ENCODE measurements at regions not wholly inside any gene's neighbourhood (a gene's known extent, or its start where the extent isn't known, plus 50 kb on each side); places are given as distances from the start of the nearest gene placed in this dataset.

- H3K36me3 ChIP-seq (ENCODE audit: control insufficient read depth, insufficient read depth, low read length), result no peaks in the 10 kb centered on the region
- H3K9me3 ChIP-seq (ENCODE audit: control insufficient read depth, low read depth, low read length), result no peaks in the 10 kb centered on the region
- DNase-seq, result no peak
Observed at GRCh38 chr14:28488684-28489083, 277.9 kb upstream of the FOXG1 start.

GRCh38 chr14:28493516-28493915 is 273.1 kb upstream of the FOXG1 start:
- Histone ChIP-seq H3K36me3 (ENCODE audit: control insufficient read depth, insufficient read depth, low read length) (no peaks in the 10 kb centered on the region), H3K9me3 (ENCODE audit: control insufficient read depth, low read depth, low read length) (no peaks in the 10 kb centered on the region), H3K27me3 (ENCODE audit: control insufficient read depth, insufficient read depth, low read length) (no peaks in the 10 kb centered on the region), H3K27ac (ENCODE audit: low read length) (no peak overlapping the region), H3K4me1 (ENCODE audit: control insufficient read depth, insufficient read depth, low read length) (no peaks in the 10 kb centered on the region), H3K4me3 (ENCODE audit: low read length) (no peak overlapping the region)
- no peak for DNase-seq
- WGBS (ENCODE audit: insufficient coverage, low lambda C conversion rate), result 72% methylated on average over 3 of the region's 3 CpGs

More at GRCh38 chr14:28488684-28489083, 277.9 kb upstream of the FOXG1 start:
- Histone ChIP-seq H3K27ac (ENCODE audit: low read length) (no peak overlapping the region), H3K4me3 (ENCODE audit: low read length) (no peak overlapping the region), H3K27me3 (ENCODE audit: control insufficient read depth, insufficient read depth, low read length) (no peaks in the 10 kb centered on the region), H3K4me1 (ENCODE audit: control insufficient read depth, insufficient read depth, low read length) (no peaks in the 10 kb centered on the region)

- H3K4me3 ChIP-seq (ENCODE audit: low read length), result no peak overlapping the region
Observed at GRCh38 chr14:28494196-28494595, 272.4 kb upstream of the FOXG1 start.

GRCh38 chr14:28496364-28496763 is 270.2 kb upstream of the FOXG1 start:
- DNase-seq, result no peak
- H3K27me3 ChIP-seq (ENCODE audit: control insufficient read depth, insufficient read depth, low read length), result no peaks in the 10 kb centered on the region
- H3K27ac ChIP-seq (ENCODE audit: low read length), result no peak overlapping the region
- no peaks in the 10 kb centered on the region for H3K4me1 ChIP-seq (ENCODE audit: control insufficient read depth, insufficient read depth, low read length)
- no peaks in the 10 kb centered on the region for H3K36me3 ChIP-seq (ENCODE audit: control insufficient read depth, insufficient read depth, low read length)
- no peak overlapping the region for H3K4me3 ChIP-seq (ENCODE audit: low read length)
- H3K9me3 ChIP-seq (ENCODE audit: control insufficient read depth, low read depth, low read length), result no peaks in the 10 kb centered on the region
- WGBS (ENCODE audit: insufficient coverage, low lambda C conversion rate), result no CpG with 5 or more reads among the region's 2 CpGs

More at GRCh38 chr14:28494196-28494595, 272.4 kb upstream of the FOXG1 start:
- Histone ChIP-seq H3K4me1 (ENCODE audit: control insufficient read depth, insufficient read depth, low read length) (no peaks in the 10 kb centered on the region), H3K27ac (ENCODE audit: low read length) (no peak overlapping the region), H3K27me3 (ENCODE audit: control insufficient read depth, insufficient read depth, low read length) (no peaks in the 10 kb centered on the region), H3K36me3 (ENCODE audit: control insufficient read depth, insufficient read depth, low read length) (no peaks in the 10 kb centered on the region), H3K9me3 (ENCODE audit: control insufficient read depth, low read depth, low read length) (no peaks in the 10 kb centered on the region)
- no peak for DNase-seq
- WGBS (ENCODE audit: insufficient coverage, low lambda C conversion rate), result no CpG with 5 or more reads among the region's 2 CpGs

- H3K27ac ChIP-seq (ENCODE audit: low read length), result no peak overlapping the region
- H3K4me3 ChIP-seq (ENCODE audit: low read length), result no peak overlapping the region
- no peaks in the 10 kb centered on the region for H3K4me1 ChIP-seq (ENCODE audit: control insufficient read depth, insufficient read depth, low read length)
- 90% methylated on average over 3 of the region's 3 CpGs for WGBS (ENCODE audit: insufficient coverage, low lambda C conversion rate)
- H3K36me3 ChIP-seq (ENCODE audit: control insufficient read depth, insufficient read depth, low read length), result no peaks in the 10 kb centered on the region
- no peaks in the 10 kb centered on the region for H3K27me3 ChIP-seq (ENCODE audit: control insufficient read depth, insufficient read depth, low read length)
- DNase-seq, result no peak
- no peaks in the 10 kb centered on the region for H3K9me3 ChIP-seq (ENCODE audit: control insufficient read depth, low read depth, low read length)
Observed at GRCh38 chr14:28502517-28502916, 264.1 kb upstream of the FOXG1 start.

- no peaks in the 10 kb centered on the region for H3K4me1 ChIP-seq (ENCODE audit: control insufficient read depth, insufficient read depth, low read length)
- H3K27ac ChIP-seq (ENCODE audit: low read length), result no peak overlapping the region
- no peaks in the 10 kb centered on the region for H3K36me3 ChIP-seq (ENCODE audit: control insufficient read depth, insufficient read depth, low read length)
- H3K4me3 ChIP-seq (ENCODE audit: low read length), result no peak overlapping the region
- no peak for DNase-seq
- no peaks in the 10 kb centered on the region for H3K27me3 ChIP-seq (ENCODE audit: control insufficient read depth, insufficient read depth, low read length)
- H3K9me3 ChIP-seq (ENCODE audit: control insufficient read depth, low read depth, low read length), result no peaks in the 10 kb centered on the region
- no CpG with 5 or more reads among the region's 3 CpGs for WGBS (ENCODE audit: insufficient coverage, low lambda C conversion rate)
Observed at GRCh38 chr14:28515571-28515970, 251.0 kb upstream of the FOXG1 start.

- H3K4me3 ChIP-seq (ENCODE audit: low read length), result no peak overlapping the region
- H3K9me3 ChIP-seq (ENCODE audit: control insufficient read depth, low read depth, low read length), result peaks cover 7% of the 10 kb centered on the region
- WGBS (ENCODE audit: insufficient coverage, low lambda C conversion rate), result no CpG with 5 or more reads among the region's 5 CpGs
- H3K4me1 ChIP-seq (ENCODE audit: control insufficient read depth, insufficient read depth, low read length), result no peaks in the 10 kb centered on the region
- no peaks in the 10 kb centered on the region for H3K27me3 ChIP-seq (ENCODE audit: control insufficient read depth, insufficient read depth, low read length)
- DNase-seq, result no peak
- no peak overlapping the region for H3K27ac ChIP-seq (ENCODE audit: low read length)
- H3K36me3 ChIP-seq (ENCODE audit: control insufficient read depth, insufficient read depth, low read length), result no peaks in the 10 kb centered on the region
Observed at GRCh38 chr14:28536889-28537288, 229.7 kb upstream of the FOXG1 start.

- Histone ChIP-seq H3K36me3 (ENCODE audit: control insufficient read depth, insufficient read depth, low read length) (no peaks in the 10 kb centered on the region), H3K27ac (ENCODE audit: low read length) (no peak overlapping the region), H3K9me3 (ENCODE audit: control insufficient read depth, low read depth, low read length) (peaks cover 7% of the 10 kb centered on the region), H3K4me1 (ENCODE audit: control insufficient read depth, insufficient read depth, low read length) (no peaks in the 10 kb centered on the region), H3K4me3 (ENCODE audit: low read length) (no peak overlapping the region), H3K27me3 (ENCODE audit: control insufficient read depth, insufficient read depth, low read length) (no peaks in the 10 kb centered on the region)
- 86% methylated on average over 1 of the region's 2 CpGs for WGBS (ENCODE audit: insufficient coverage, low lambda C conversion rate)
- no peak for DNase-seq
Observed at GRCh38 chr14:28542040-28542439, 224.5 kb upstream of the FOXG1 start.

- Histone ChIP-seq H3K36me3 (ENCODE audit: control insufficient read depth, insufficient read depth, low read length) (no peaks in the 10 kb centered on the region), H3K27ac (ENCODE audit: low read length) (no peak overlapping the region), H3K27me3 (ENCODE audit: control insufficient read depth, insufficient read depth, low read length) (no peaks in the 10 kb centered on the region), H3K4me1 (ENCODE audit: control insufficient read depth, insufficient read depth, low read length) (no peaks in the 10 kb centered on the region), H3K4me3 (ENCODE audit: low read length) (no peak overlapping the region), H3K9me3 (ENCODE audit: control insufficient read depth, low read depth, low read length) (no peaks in the 10 kb centered on the region)
- DNase-seq, result no peak
Observed at GRCh38 chr14:28565345-28565744, 201.2 kb upstream of the FOXG1 start.

- Histone ChIP-seq H3K27ac (ENCODE audit: low read length) (no peak overlapping the region), H3K27me3 (ENCODE audit: control insufficient read depth, insufficient read depth, low read length) (no peaks in the 10 kb centered on the region), H3K4me3 (ENCODE audit: low read length) (no peak overlapping the region), H3K4me1 (ENCODE audit: control insufficient read depth, insufficient read depth, low read length) (no peaks in the 10 kb centered on the region), H3K9me3 (ENCODE audit: control insufficient read depth, low read depth, low read length) (no peaks in the 10 kb centered on the region), H3K36me3 (ENCODE audit: control insufficient read depth, insufficient read depth, low read length) (no peaks in the 10 kb centered on the region)
- DNase-seq, result no peak
- no CpG with 5 or more reads among the region's 1 CpG for WGBS (ENCODE audit: insufficient coverage, low lambda C conversion rate)
Observed at GRCh38 chr14:28570391-28570790, 196.2 kb upstream of the FOXG1 start.

- 100% methylated on average over 1 of the region's 2 CpGs for WGBS (ENCODE audit: insufficient coverage, low lambda C conversion rate)
- Histone ChIP-seq H3K4me3 (ENCODE audit: low read length) (no peak overlapping the region), H3K9me3 (ENCODE audit: control insufficient read depth, low read depth, low read length) (no peaks in the 10 kb centered on the region), H3K4me1 (ENCODE audit: control insufficient read depth, insufficient read depth, low read length) (no peaks in the 10 kb centered on the region), H3K27me3 (ENCODE audit: control insufficient read depth, insufficient read depth, low read length) (no peaks in the 10 kb centered on the region), H3K27ac (ENCODE audit: low read length) (no peak overlapping the region), H3K36me3 (ENCODE audit: control insufficient read depth, insufficient read depth, low read length) (no peaks in the 10 kb centered on the region)
- DNase-seq, result no peak
Observed at GRCh38 chr14:28571636-28572035, 195.0 kb upstream of the FOXG1 start.

Data from large intestine (tissue), 3 donors.